PC-9 (cell line): ENCODE measurements at regions not wholly inside any gene's neighbourhood (a gene's known extent, or its start where the extent isn't known, plus 50 kb on each side); places are given as distances from the start of the nearest gene placed in this dataset.

Experiments used
- CTCF ChIP-seq: fragments of 200-600 bp; sonication (generic); conservative IDR thresholded peaks from 2 replicates; pipeline ENCODE4 v1.6.1; 2017; ENCODE audit warnings: mixed run types, antibody characterized with exemption, mild to moderate bottlenecking, moderate library complexity
- EZH2 ChIP-seq: fragments of 200-600 bp; sonication (generic); IDR thresholded peaks from 2 replicates; pipeline ENCODE4 v1.8.0; 2017; ENCODE audit warnings: antibody characterized with exemption, low read depth

GRCh38 chr21:25422610-25423608, 184.4 kb downstream of the MRPL39 start:
- no peak for TF ChIP-seq EZH2
- TF ChIP-seq CTCF, result no peak
